GM12875 (cell line): ENCODE measurements at regions not wholly inside any gene's neighbourhood (a gene's known extent, or its start where the extent isn't known, plus 50 kb on each side); places are given as distances from the start of the nearest gene placed in this dataset.

Source experiments
- H3K4me3 ChIP-seq: one replicate; pipeline ENCODE4 v1.5.1; 2011; ENCODE audit warnings: low read depth, low read length, control low read depth
- CTCF ChIP-seq: IDR thresholded peaks from 2 replicates; pipeline ENCODE4 v1.5.1; 2011; ENCODE audit warnings: low read depth, mild to moderate bottlenecking, control low read depth, inconsistent platforms, low read length, moderate library complexity, borderline replicate concordance; ENCODE audit not compliant: insufficient read depth

GRCh38 chr15:31550211-31550977 lies 223.8 kb downstream of the KLF13 start:
- no peak for TF ChIP-seq CTCF
- no peak overlapping the region for H3K4me3 ChIP-seq

GRCh38 chr15:31551323-31551722 lies 224.7 kb downstream of the KLF13 start:
- TF ChIP-seq CTCF = no peak

GRCh38 chr15:31552482-31553099 lies 226.0 kb downstream of the KLF13 start:
- no peak for TF ChIP-seq CTCF
- no peak overlapping the region for H3K4me3 ChIP-seq

More at GRCh38 chr15:31551323-31551722, 224.7 kb downstream of the KLF13 start:
- H3K4me3 ChIP-seq = no peak overlapping the region

- H3K4me3 ChIP-seq = no peak overlapping the region
- TF ChIP-seq CTCF = no peak
Measured at GRCh38 chr15:31554261-31554660, 227.6 kb downstream of the KLF13 start.

- no peak for TF ChIP-seq CTCF
- no peak overlapping the region for H3K4me3 ChIP-seq
Measured at GRCh38 chr15:31555022-31555421, 228.4 kb downstream of the KLF13 start.

- H3K4me3 ChIP-seq = no peak overlapping the region
- no peak for TF ChIP-seq CTCF
Measured at GRCh38 chr15:31556494-31557150, 230.0 kb downstream of the KLF13 start.
